Loucy (cell line): ENCODE measurements at regions not wholly inside any gene's neighbourhood (a gene's known extent, or its start where the extent isn't known, plus 50 kb on each side); places are given as distances from the start of the nearest gene placed in this dataset.

ENCODE experiments used
- EZH2phosphoT487 ChIP-seq: fragments of 200-600 bp; IDR thresholded peaks from 2 replicates; pipeline ENCODE4 v1.6.1; 2018; ENCODE audit warnings: antibody characterized with exemption, mild to moderate bottlenecking, moderate library complexity, borderline replicate concordance
- TF ChIP-seq, protein P1 (sequence below): fragments of 200-600 bp; sonication (generic); conservative IDR thresholded peaks from 2 replicates; pipeline ENCODE4 v1.5.1; 2014; ENCODE audit warnings: mild to moderate bottlenecking, antibody characterized with exemption, low read length

DNA sequence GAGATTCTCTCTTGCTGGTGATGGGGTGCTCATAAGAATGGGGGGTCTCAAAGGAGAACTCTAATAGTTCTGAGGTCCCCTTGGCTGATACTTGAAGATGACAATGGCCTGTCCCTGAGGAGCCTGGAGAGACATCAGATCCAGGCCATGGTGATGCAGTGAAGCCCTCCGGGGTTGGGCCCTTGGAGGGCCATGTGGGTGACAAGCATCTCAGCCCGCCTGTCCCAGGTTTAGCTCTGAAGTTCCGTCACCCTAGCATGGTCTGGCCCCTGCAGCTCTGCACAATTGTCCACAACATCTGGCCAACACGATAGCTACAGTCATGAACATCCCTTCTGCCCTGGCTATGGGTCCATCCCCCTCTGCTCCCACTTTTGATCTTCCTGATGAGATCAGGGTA lies 202.8 kb upstream of the HS6ST1 start:
- TF ChIP-seq, protein P1, sequence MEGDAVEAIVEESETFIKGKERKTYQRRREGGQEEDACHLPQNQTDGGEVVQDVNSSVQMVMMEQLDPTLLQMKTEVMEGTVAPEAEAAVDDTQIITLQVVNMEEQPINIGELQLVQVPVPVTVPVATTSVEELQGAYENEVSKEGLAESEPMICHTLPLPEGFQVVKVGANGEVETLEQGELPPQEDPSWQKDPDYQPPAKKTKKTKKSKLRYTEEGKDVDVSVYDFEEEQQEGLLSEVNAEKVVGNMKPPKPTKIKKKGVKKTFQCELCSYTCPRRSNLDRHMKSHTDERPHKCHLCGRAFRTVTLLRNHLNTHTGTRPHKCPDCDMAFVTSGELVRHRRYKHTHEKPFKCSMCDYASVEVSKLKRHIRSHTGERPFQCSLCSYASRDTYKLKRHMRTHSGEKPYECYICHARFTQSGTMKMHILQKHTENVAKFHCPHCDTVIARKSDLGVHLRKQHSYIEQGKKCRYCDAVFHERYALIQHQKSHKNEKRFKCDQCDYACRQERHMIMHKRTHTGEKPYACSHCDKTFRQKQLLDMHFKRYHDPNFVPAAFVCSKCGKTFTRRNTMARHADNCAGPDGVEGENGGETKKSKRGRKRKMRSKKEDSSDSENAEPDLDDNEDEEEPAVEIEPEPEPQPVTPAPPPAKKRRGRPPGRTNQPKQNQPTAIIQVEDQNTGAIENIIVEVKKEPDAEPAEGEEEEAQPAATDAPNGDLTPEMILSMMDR: no peak
- TF ChIP-seq EZH2phosphoT487: no peak
